Spleen (tissue), 7 donors: ENCODE measurements at regions not wholly inside any gene's neighbourhood (a gene's known extent, or its start where the extent isn't known, plus 50 kb on each side); places are given as distances from the start of the nearest gene placed in this dataset.
A peak's percentile ranks its signal among the peaks of the same experiment; 100 is the strongest.

Experiments
- CTCF ChIP-seq, 11 experiments: fragments of 200-600 bp in 7 of 11; fragments of 450-650 bp in 4 of 11; sonication (generic) in 4 of 11; IDR thresholded peaks in 8 of 11; conservative IDR thresholded peaks in 3 of 11; 1 replicate in 7 of 11; 2 replicates in 4 of 11; pipeline versions ENCODE4 v1.4.0 to v1.8.0; 2016 to 2021; ENCODE audit warnings: antibody characterized with exemption in 11 of 11, inconsistent platforms in 4 of 11, mild to moderate bottlenecking in 1 of 11
- POLR2A ChIP-seq, 3 donors: fragments of 450-650 bp; IDR thresholded peaks; one replicate each; pipeline ENCODE4 v1.5.1; 2017; ENCODE audit warnings: antibody characterized with exemption in 3 of 3, mild to moderate bottlenecking in 1 of 3
- POLR2AphosphoS5 ChIP-seq, 3 donors: sonication (generic); formaldehyde crosslinking; IDR thresholded peaks; one replicate each; pipeline ENCODE4 v1.5.1; 2017; ENCODE audit warnings: antibody characterized with exemption in 3 of 3
- donor health status: DM: no; HTN: no; CAD: no; lungs with moderate emphysema.
- donor health status: DM: no; HTN: no; CAD: no.
- donor health status: DM: no; HTN: no; CAD: no.

DNA sequence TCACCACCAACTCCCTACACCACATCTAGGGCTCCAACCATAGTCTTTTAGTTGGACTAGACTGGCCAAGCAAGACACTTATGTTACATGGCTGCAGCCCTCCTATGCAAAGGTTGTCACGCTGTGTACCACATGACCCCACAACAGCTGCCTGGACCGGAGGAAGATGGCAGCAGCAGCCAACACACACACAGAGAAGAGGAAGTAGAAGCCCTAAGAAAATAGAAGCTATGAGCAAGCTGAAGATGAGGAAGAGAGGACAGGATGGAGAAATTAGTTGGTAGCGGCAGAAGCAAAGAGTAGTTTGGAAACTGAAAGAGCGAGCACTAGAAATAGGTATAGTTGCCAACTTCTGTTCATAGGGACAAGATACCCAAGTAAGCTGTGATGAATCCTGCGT lies 60.8 kb upstream of the RALGPS2 start:
- TF ChIP-seq CTCF (IDR thresholded peaks at IDR 0.05 in 8 of 11, conservative IDR thresholded peaks at IDR 0.05 in 3 of 11) (no peak), POLR2A (IDR thresholded peaks at IDR 0.05) (no peak), POLR2AphosphoS5 (IDR thresholded peaks at IDR 0.05) (peak in 2 of 3 donors; percentile 41 to 58)
